GM10266 (cell line): ENCODE measurements at regions not wholly inside any gene's neighbourhood (a gene's known extent, or its start where the extent isn't known, plus 50 kb on each side); places are given as distances from the start of the nearest gene placed in this dataset.

Experiments
- DNase-seq: peaks from one replicate; pipeline ENCODE4 v3.0.0; 2012; ENCODE audit errors: extremely low spot score
- CTCF ChIP-seq: IDR thresholded peaks from 2 replicates; pipeline ENCODE4 v1.5.1; 2012; ENCODE audit warnings: mild to moderate bottlenecking, low read depth; ENCODE audit not compliant: control insufficient read depth, insufficient read depth; ENCODE audit errors: missing control alignments

- no peak for DNase-seq
- TF ChIP-seq CTCF = no peak
Observed at GRCh38 chr2:453132-453531, 165.2 kb upstream of the ALKAL2 start.

- TF ChIP-seq CTCF = no peak
- DNase-seq = no peak
Observed at GRCh38 chr2:451495-451894, 163.6 kb upstream of the ALKAL2 start.

GRCh38 chr2:449246-450067 lies 161.6 kb upstream of the ALKAL2 start:
- no peak for DNase-seq

GRCh38 chr2:447902-448665 lies 160.2 kb upstream of the ALKAL2 start:
- TF ChIP-seq CTCF = no peak

More at GRCh38 chr2:449246-450067, 161.6 kb upstream of the ALKAL2 start:
- no peak for TF ChIP-seq CTCF

GRCh38 chr2:446963-447530 lies 159.2 kb upstream of the ALKAL2 start:
- DNase-seq = no peak
- TF ChIP-seq CTCF = no peak

More at GRCh38 chr2:447902-448665, 160.2 kb upstream of the ALKAL2 start:
- no peak for DNase-seq

- DNase-seq = no peak
- no peak for TF ChIP-seq CTCF
Observed at GRCh38 chr2:446303-446874, 158.5 kb upstream of the ALKAL2 start.
